Mesothelial cell of epicardium (in vitro differentiated cells): ENCODE measurements at regions not wholly inside any gene's neighbourhood (a gene's known extent, or its start where the extent isn't known, plus 50 kb on each side); places are given as distances from the start of the nearest gene placed in this dataset.

ENCODE experiments used
- DNase-seq, 2 experiments: peaks; one replicate each; pipeline ENCODE4 v3.0.0; 2021; ENCODE audit warnings: low spot score in 2 of 2; ENCODE audit not compliant: unreplicated experiment in 2 of 2
- H3K27ac Mint-ChIP-seq: 2 replicates; pipeline ENCODE4 v1.8.0; 2021; ENCODE audit warnings: mixed read lengths
- H3K27me3 Mint-ChIP-seq: 2 replicates; pipeline ENCODE4 v1.8.0; 2021; ENCODE audit warnings: low read depth, mixed read lengths
- H3K36me3 Mint-ChIP-seq: 2 replicates; pipeline ENCODE4 v1.8.0; 2021; ENCODE audit warnings: mixed read lengths
- H3K4me1 Mint-ChIP-seq: 2 replicates; pipeline ENCODE4 v1.8.0; 2021; ENCODE audit warnings: mixed read lengths
- H3K4me3 Mint-ChIP-seq: 2 replicates; pipeline ENCODE4 v1.8.0; 2021; ENCODE audit warnings: mild to moderate bottlenecking, moderate library complexity, mixed read lengths
- H3K9me3 Mint-ChIP-seq: 2 replicates; pipeline ENCODE4 v1.8.0; 2021; ENCODE audit warnings: mixed read lengths
- TF ChIP-seq, protein P1 (sequence below): fragments of 200-600 bp; sonication (generic); IDR thresholded peaks from one replicate; pipeline ENCODE4 v1.5.0; 2021; ENCODE audit warnings: antibody characterized with exemption; ENCODE audit not compliant: unreplicated experiment

DNA sequence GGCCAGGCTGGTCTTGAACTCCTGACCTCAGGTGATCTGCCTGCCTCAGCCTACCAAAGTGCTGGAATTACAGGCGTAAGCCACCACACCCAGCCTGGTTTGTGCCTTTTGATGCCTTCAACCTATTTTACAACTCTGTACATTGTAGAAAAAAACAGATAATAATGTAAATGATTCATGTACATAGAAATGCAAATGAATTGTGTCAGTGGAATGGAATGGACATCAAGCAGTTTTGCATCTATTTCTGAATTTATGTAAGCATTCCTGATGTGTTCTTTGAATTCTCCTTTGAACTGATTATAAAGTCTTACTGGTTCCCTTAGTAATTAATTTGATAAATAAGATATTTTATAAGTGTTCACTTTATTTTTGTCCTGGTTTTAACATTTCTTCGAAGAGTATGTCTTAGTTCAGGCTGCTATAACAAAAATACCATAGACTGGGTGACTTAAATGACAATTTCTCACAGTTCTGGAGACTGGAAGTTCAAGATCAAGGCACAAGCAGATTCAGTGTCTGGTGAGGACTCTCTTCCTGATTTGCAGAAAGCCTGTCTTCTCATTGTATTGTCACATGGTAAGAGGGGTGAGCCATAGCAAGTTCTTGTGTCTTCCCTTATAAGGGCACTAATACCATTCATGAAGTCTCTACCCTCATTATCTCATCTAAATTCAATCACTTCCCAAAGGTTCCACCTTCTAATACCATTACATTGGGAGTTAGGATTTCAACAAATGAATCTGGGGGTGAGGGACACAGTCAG lies 162.2 kb upstream of the S100G start:
- Mint-ChIP-seq H3K4me3 (no peak overlapping the region), H3K4me1 (no peaks in the 10 kb centered on the region), H3K36me3 (no peaks in the 10 kb centered on the region), H3K9me3 (peaks cover 7% of the 10 kb centered on the region), H3K27me3 (no peaks in the 10 kb centered on the region), H3K27ac (no peak overlapping the region)
- DNase-seq: no peak
- TF ChIP-seq, protein P1, sequence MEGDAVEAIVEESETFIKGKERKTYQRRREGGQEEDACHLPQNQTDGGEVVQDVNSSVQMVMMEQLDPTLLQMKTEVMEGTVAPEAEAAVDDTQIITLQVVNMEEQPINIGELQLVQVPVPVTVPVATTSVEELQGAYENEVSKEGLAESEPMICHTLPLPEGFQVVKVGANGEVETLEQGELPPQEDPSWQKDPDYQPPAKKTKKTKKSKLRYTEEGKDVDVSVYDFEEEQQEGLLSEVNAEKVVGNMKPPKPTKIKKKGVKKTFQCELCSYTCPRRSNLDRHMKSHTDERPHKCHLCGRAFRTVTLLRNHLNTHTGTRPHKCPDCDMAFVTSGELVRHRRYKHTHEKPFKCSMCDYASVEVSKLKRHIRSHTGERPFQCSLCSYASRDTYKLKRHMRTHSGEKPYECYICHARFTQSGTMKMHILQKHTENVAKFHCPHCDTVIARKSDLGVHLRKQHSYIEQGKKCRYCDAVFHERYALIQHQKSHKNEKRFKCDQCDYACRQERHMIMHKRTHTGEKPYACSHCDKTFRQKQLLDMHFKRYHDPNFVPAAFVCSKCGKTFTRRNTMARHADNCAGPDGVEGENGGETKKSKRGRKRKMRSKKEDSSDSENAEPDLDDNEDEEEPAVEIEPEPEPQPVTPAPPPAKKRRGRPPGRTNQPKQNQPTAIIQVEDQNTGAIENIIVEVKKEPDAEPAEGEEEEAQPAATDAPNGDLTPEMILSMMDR: no peak

GRCh38 chrX:16488959-16489358 lies 161.0 kb upstream of the S100G start:
- Mint-ChIP-seq H3K27ac (no peak overlapping the region), H3K4me1 (no peaks in the 10 kb centered on the region), H3K27me3 (no peaks in the 10 kb centered on the region), H3K9me3 (peaks cover 13% of the 10 kb centered on the region), H3K4me3 (no peak overlapping the region), H3K36me3 (no peaks in the 10 kb centered on the region)
- no peak for DNase-seq
- TF ChIP-seq, protein P1: no peak

DNA sequence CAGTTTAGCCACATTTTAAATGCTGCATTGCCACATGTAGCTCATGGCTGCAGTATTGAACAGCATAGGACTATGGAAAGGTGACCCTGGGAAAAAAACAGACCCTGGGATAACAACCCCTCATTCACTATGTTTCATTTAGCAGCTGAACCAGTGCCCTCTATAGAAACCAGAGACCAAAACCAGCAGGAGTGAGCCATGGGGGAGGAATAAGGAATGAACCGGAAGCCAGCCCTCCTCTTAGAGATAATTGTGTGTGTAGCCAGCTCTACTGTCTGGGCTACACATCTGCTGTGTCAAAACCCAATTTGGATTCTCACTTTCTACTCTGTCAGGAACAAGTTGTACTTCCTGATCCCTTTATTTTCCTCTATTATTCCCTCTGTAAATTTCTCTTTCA lies 158.5 kb upstream of the S100G start:
- no peak for DNase-seq
- H3K27me3 Mint-ChIP-seq: no peaks in the 10 kb centered on the region
- H3K9me3 Mint-ChIP-seq: peaks cover 14% of the 10 kb centered on the region
- no peaks in the 10 kb centered on the region for H3K4me1 Mint-ChIP-seq
- H3K27ac Mint-ChIP-seq: no peak overlapping the region
- TF ChIP-seq, protein P1: no peak
- H3K36me3 Mint-ChIP-seq: no peaks in the 10 kb centered on the region
- no peak overlapping the region for H3K4me3 Mint-ChIP-seq

DNA sequence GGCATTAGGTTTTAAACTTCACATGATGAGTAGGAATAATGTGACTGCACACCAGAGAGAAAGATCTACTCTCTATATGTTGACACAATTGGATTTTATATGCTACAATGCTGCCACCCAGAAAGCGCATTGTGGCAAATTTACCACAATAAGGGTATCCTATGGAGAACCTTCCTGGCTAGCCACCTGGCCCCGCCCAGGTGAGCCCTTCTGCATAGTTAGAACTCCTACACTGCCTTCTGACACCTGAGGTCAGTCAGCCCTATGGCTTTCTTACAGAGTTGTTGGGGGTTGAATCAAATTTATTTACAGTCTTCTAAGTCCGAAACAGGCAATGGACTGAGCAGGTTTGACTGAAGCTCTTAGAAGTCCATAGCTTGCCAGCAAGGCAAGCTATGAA lies 153.8 kb upstream of the S100G start:
- Mint-ChIP-seq H3K27me3 (no peaks in the 10 kb centered on the region), H3K4me1 (no peaks in the 10 kb centered on the region), H3K4me3 (no peak overlapping the region), H3K9me3 (peaks cover 16% of the 10 kb centered on the region), H3K27ac (no peak overlapping the region), H3K36me3 (peaks cover 2% of the 10 kb centered on the region)
- no peak for DNase-seq
- TF ChIP-seq, protein P1: no peak

DNA sequence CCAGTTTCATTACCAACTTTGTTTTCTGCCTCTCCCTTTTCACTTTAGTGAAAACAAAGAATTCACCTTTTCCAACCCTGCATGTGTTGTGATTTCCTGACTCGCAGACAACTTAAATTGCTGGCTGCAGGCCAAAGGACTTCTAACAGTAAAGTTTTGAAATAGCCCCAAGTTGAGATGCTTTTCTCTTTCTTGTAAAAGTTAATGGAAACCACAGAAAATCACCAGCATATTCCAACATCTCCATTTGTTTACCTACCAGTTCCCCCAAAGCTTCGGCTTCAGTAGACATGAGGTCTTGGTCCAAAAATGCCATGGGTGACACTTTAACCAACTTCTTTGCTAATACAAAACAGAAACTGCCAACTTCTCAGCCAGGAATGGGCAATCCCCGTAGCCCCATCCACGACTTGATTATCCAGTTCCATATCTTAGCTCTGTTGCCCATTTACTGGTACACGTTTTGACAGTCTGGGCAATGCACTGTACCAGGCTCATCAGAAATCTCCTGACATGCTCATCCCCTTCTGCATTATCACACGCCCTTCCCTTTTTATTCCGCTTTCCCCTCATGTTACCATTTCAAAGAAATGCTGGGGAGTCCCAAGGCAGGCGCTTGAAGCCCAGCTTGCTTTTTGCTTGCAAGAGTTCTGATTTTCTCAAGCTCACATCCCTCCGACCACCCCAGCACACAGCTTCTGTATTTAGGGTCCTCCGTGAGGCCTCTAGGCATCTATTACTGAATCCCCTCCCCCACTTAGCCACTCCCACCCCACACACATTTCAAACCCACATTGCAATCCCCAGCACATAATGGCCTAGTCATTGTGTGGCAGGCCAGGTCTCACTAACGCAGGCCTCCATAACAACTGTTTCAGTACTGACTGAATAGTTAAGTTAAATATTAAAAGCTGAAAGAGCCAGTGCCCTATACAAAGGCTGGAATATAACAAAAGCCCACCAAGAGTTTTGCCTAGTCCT lies 137.9 kb upstream of the S100G start:
- peaks cover 7% of the 10 kb centered on the region for H3K9me3 Mint-ChIP-seq
- H3K4me1 Mint-ChIP-seq: peaks cover 14% of the 10 kb centered on the region
- TF ChIP-seq, protein P1: no peak
- no peaks in the 10 kb centered on the region for H3K36me3 Mint-ChIP-seq
- no peaks in the 10 kb centered on the region for H3K27me3 Mint-ChIP-seq
- peak overlapping the region; percentile 62 for H3K27ac Mint-ChIP-seq
- H3K4me3 Mint-ChIP-seq: no peak overlapping the region
- DNase-seq: no peak
